Pancreas (tissue), 10 donors: ENCODE measurements at regions not wholly inside any gene's neighbourhood (a gene's known extent, or its start where the extent isn't known, plus 50 kb on each side); places are given as distances from the start of the nearest gene placed in this dataset.

Source experiments
- ATAC-seq, 4 donors: fragments of 200-7000 bp; cut with Tn5 transposase; one replicate each; pipeline versions ENCODE4 v1.8.0 to v1.9.1; 2020; ENCODE audit warnings: mild to moderate bottlenecking in 4 of 4, moderate library complexity in 4 of 4
- DNase-seq, 6 donors: peaks; one replicate each; pipeline ENCODE4 v3.0.0-alpha.2; 2020
- FAIRE-seq: peaks from 2 replicates; lab custom pipeline; 2012; peaks lifted over from hg19 to GRCh38; lab: Jason Lieb, UNC
- H3K27ac ChIP-seq, 4 donors: fragments of 200-600 bp; sonication (generic); 1 replicate in 3 of 4; 2 replicates in 1 of 4; pipeline versions ENCODE4 v1.5.0 to v1.8.0; 2020
- H3K27me3 ChIP-seq, 4 donors: fragments of 200-600 bp; one replicate each; pipeline ENCODE4 v1.8.0; 2021
- H3K36me3 ChIP-seq, 3 donors: fragments of 200-600 bp; sonication (generic) in 1 of 3; one replicate each; pipeline versions ENCODE4 v1.5.0 to v1.8.0; 2020 to 2021
- H3K4me1 ChIP-seq, 3 donors: fragments of 200-600 bp; one replicate each; pipeline ENCODE4 v1.8.0; 2021
- H3K4me3 ChIP-seq, 4 donors: fragments of 200-600 bp; sonication (generic) in 2 of 4; one replicate each; pipeline versions ENCODE4 v1.5.0 to v1.8.0; 2020 to 2021
- H3K9me3 ChIP-seq, 4 donors: fragments of 200-600 bp; one replicate each; pipeline ENCODE4 v1.8.0; 2021
- WGBS, 2 donors: extraction: QIAGEN DNeasy Blood & Tissue Kit; methylation state at CpG; one replicate each; pipeline ENCODE4 v1.1.7; 2013; 5-methylcytosine and 5-hydroxymethylcytosine counted together
- intact Hi-C, 3 donors: fragments of 100-400 bp; cut with DNase I; formaldehyde crosslinking; loops; one replicate each; pipeline versions ENCODE4 v1.11.1 to v1.14.2; 2022
- TF ChIP-seq, protein P1 (sequence below), 4 donors: fragments of 200-600 bp; sonication (generic) in 3 of 4; IDR thresholded peaks; one replicate each; pipeline versions ENCODE4 v1.5.0 to v1.8.0; 2021; ENCODE audit warnings: antibody characterized with exemption in 4 of 4
- donor health status: healthy with polysubstance abuse.
- donor health status: DM: no; HTN: no; CAD: no; lungs with moderate emphysema.
- donor health status: DM: no; HTN: no; CAD: no.
- donor health status: control.
- donor health status: control.
- donor health status: Bipolar disorder and iron deficiency.
- donor health status: DM: yes; HTN: yes; CAD: no.
- donor health status: DM: no; HTN: no; CAD: no.
- donor health status: DM: no; HTN: no; CAD: no.
- donor health status: DM: yes; HTN: yes; CAD: no.

DNA sequence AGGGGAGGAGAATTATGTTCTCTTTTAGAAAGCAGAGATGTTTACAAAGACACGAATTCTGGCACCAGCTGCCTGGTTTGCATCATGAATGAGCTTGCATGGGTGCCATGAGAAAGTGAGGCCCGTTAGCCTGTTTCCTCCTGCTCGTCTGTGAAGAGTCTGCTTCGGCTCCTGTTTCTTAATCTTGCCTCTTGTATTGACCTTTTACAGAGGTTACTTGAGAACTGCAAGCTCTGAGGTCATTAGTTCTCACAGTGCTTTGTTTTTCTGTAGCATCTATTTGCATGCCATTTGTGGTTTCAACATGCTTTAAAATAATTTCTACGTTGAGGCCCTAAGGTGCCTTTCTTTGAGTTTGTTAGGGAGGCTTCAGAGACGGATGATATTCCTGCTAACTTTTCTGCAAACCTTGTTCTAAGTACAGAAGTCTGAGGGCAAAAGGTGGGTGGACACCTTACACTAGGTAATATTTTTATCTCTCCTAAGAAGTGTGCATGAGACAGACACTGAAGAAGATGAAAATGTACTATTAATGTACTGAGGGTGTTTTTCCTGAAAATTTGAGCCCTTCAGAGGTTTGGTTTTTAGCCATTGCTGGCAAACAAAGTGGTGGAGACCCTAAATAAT lies 53.4 kb upstream of the LINC00305 start:
- WGBS, 2 donors = 58 to 61% methylated on average over 6 of the region's 6 CpGs
- FAIRE-seq (no peak), ATAC-seq (peak in 1 of 4 donors; percentile 25), DNase-seq (no peak)
- Histone ChIP-seq H3K9me3 (no peaks in the 10 kb centered on the region), H3K4me1 (no peaks in the 10 kb centered on the region), H3K36me3 (no peaks in the 10 kb centered on the region), H3K27me3 (no peaks in the 10 kb centered on the region), H3K27ac (no peak overlapping the region), H3K4me3 (no peak overlapping the region)
- intact Hi-C loops = no loop called here
- TF ChIP-seq, protein P1, sequence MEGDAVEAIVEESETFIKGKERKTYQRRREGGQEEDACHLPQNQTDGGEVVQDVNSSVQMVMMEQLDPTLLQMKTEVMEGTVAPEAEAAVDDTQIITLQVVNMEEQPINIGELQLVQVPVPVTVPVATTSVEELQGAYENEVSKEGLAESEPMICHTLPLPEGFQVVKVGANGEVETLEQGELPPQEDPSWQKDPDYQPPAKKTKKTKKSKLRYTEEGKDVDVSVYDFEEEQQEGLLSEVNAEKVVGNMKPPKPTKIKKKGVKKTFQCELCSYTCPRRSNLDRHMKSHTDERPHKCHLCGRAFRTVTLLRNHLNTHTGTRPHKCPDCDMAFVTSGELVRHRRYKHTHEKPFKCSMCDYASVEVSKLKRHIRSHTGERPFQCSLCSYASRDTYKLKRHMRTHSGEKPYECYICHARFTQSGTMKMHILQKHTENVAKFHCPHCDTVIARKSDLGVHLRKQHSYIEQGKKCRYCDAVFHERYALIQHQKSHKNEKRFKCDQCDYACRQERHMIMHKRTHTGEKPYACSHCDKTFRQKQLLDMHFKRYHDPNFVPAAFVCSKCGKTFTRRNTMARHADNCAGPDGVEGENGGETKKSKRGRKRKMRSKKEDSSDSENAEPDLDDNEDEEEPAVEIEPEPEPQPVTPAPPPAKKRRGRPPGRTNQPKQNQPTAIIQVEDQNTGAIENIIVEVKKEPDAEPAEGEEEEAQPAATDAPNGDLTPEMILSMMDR (IDR thresholded peaks at IDR 0.05) = no peak

- no peaks in the 10 kb centered on the region for H3K27me3 ChIP-seq
- no peaks in the 10 kb centered on the region for H3K4me1 ChIP-seq
- intact Hi-C loops = no loop called here
- no peaks in the 10 kb centered on the region for H3K9me3 ChIP-seq
- DNase-seq (no peak), ATAC-seq (no peak), FAIRE-seq (no peak)
- H3K36me3 ChIP-seq = no peaks in the 10 kb centered on the region
- no peak overlapping the region for H3K27ac ChIP-seq
- TF ChIP-seq, protein P1 (IDR thresholded peaks at IDR 0.05) = no peak
- 17 to 21% methylated on average over 2 of the region's 2 CpGs for WGBS, 2 donors
- no peak overlapping the region for H3K4me3 ChIP-seq
These were observed 52.9 kb upstream of the LINC00305 start for GRCh38 chr18:64201781-64202180.

GRCh38 chr18:64199581-64199980 lies 50.7 kb upstream of the LINC00305 start:
- H3K36me3 ChIP-seq = no peaks in the 10 kb centered on the region
- no peak overlapping the region for H3K27ac ChIP-seq
- 81 to 88% methylated on average over 1 of the region's 1 CpG for WGBS, 2 donors
- no peaks in the 10 kb centered on the region for H3K4me1 ChIP-seq
- no peaks in the 10 kb centered on the region for H3K9me3 ChIP-seq
- intact Hi-C loops = no loop called here
- no peaks in the 10 kb centered on the region for H3K27me3 ChIP-seq
- FAIRE-seq (no peak), DNase-seq (no peak), ATAC-seq (no peak)
- H3K4me3 ChIP-seq = no peak overlapping the region
- TF ChIP-seq, protein P1 (IDR thresholded peaks at IDR 0.05) = no peak
